ENCODE measurements at regions not wholly inside any gene's neighbourhood (a gene's known extent, or its start where the extent isn't known, plus 50 kb on each side); places are given as distances from the start of the nearest gene placed in this dataset.

GRCh38 chr7:156344595-156344994 is 296.0 kb upstream of the RNF32 start (continued):
- TF ChIP-seq BORCS8-MEF2B (CRISPR knock-in tag; IDR thresholded peaks at IDR 0.05) (no peak), ZNF558 (CRISPR knock-in tag; IDR thresholded peaks at IDR 0.05; ENCODE audit: borderline replicate concordance) (no peak), CCAR2 (optimal IDR thresholded peaks at IDR 0.05; ENCODE audit: low read depth, low read length) (no peak), MIXL1 (CRISPR knock-in tag; IDR thresholded peaks at IDR 0.05) (no peak), SRF (IDR thresholded peaks at IDR 0.05; ENCODE audit: low read depth, low read length) (no peak), TRIM22 (IDR thresholded peaks at IDR 0.05) (peak; percentile 67; the same call in 1 of the 2 replicates), ELF1 (CRISPR knock-in tag; IDR thresholded peaks at IDR 0.05) (no peak), FOXC1 (CRISPR knock-in tag; IDR thresholded peaks at IDR 0.05; ENCODE audit: borderline replicate concordance) (no peak), U2AF1 (optimal IDR thresholded peaks at IDR 0.05; ENCODE audit: low read depth, low read length) (no peak), ZNF740 (CRISPR knock-in tag; IDR thresholded peaks at IDR 0.05) (no peak), ARNT (IDR thresholded peaks at IDR 0.05) (0 out of 2 replicates have a peak, but pooled peaks have one; percentile 49), ZNF546 (CRISPR knock-in tag; conservative IDR thresholded peaks at IDR 0.05) (no peak), ZBTB38 (CRISPR knock-in tag; IDR thresholded peaks at IDR 0.05) (no peak), RFXAP (CRISPR knock-in tag; IDR thresholded peaks at IDR 0.05; ENCODE audit: borderline replicate concordance) (no peak), FOXA1 (IDR thresholded peaks at IDR 0.05) (peak; percentile 38), FOXA1 (CRISPR knock-in tag; IDR thresholded peaks at IDR 0.05) (no peak), NFATC3 (CRISPR knock-in tag; IDR thresholded peaks at IDR 0.05) (no peak), PHF21A (CRISPR knock-in tag; IDR thresholded peaks at IDR 0.05) (no peak), ZNF615 (CRISPR knock-in tag; IDR thresholded peaks at IDR 0.05; ENCODE audit: borderline replicate concordance) (no peak), ZNF672 (CRISPR knock-in tag; IDR thresholded peaks at IDR 0.05) (no peak), ZNF503 (CRISPR knock-in tag; IDR thresholded peaks at IDR 0.05) (no peak), ZNF207 (IDR thresholded peaks at IDR 0.05; ENCODE audit: borderline replicate concordance) (peak; percentile 81; the same call in 1 of the 2 replicates), WIZ (CRISPR knock-in tag; IDR thresholded peaks at IDR 0.05) (no peak), HOMEZ (CRISPR knock-in tag; IDR thresholded peaks at IDR 0.05; ENCODE audit: low read depth) (no peak), MEIS2 (CRISPR knock-in tag; IDR thresholded peaks at IDR 0.05) (no peak), TCF12 (IDR thresholded peaks at IDR 0.05) (no peak), TCF12 (CRISPR knock-in tag; IDR thresholded peaks at IDR 0.05) (no peak), ZNF382 (CRISPR knock-in tag; IDR thresholded peaks at IDR 0.05; ENCODE audit: borderline replicate concordance) (no peak), MTERF4 (CRISPR knock-in tag; IDR thresholded peaks at IDR 0.05) (no peak), PHB2 (IDR thresholded peaks at IDR 0.05; ENCODE audit: partially characterized antibody) (peak; percentile 80), ZNF3 (CRISPR knock-in tag; IDR thresholded peaks at IDR 0.05) (no peak)

Data from HepG2 (cell line).